ENCODE measurements at regions not wholly inside any gene's neighbourhood (a gene's known extent, or its start where the extent isn't known, plus 50 kb on each side); places are given as distances from the start of the nearest gene placed in this dataset.

DNA sequence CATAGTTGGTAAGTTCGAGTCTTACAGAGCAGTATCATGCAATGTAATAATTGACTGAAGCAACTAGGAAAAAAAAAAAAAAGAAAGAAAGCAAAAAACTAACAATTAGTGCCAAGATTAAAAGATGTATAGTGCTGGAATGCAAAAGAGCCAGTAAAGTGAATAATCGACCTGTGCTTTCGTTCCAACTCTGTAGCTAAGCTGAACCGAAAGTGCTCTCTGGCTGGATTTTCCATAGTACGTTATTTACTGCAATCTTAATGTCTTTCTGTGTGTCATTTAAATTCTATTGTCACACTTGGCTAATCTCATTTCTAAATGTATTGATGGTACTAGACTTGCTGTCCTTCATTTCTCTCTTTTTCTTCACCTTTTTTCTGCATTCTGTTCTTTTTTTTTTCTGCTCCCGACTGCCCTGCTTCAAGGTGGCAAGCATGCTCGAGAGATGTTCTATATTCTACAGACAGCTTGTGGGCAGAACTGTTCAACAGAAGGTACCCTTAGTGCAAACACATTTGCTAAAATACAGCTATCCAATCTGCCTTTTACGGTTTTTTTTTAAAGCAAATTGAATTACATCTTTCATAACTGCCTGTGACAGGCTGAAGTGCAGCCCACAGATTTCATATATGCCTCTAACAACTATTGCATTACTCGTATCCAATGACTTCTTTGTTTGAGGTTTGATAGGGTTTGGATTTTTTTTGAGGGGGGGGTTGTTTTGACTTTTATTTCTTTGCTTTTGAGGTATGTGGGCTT, 204.2 kb upstream of the MTNR1B start:
- TF ChIP-seq, protein P1, sequence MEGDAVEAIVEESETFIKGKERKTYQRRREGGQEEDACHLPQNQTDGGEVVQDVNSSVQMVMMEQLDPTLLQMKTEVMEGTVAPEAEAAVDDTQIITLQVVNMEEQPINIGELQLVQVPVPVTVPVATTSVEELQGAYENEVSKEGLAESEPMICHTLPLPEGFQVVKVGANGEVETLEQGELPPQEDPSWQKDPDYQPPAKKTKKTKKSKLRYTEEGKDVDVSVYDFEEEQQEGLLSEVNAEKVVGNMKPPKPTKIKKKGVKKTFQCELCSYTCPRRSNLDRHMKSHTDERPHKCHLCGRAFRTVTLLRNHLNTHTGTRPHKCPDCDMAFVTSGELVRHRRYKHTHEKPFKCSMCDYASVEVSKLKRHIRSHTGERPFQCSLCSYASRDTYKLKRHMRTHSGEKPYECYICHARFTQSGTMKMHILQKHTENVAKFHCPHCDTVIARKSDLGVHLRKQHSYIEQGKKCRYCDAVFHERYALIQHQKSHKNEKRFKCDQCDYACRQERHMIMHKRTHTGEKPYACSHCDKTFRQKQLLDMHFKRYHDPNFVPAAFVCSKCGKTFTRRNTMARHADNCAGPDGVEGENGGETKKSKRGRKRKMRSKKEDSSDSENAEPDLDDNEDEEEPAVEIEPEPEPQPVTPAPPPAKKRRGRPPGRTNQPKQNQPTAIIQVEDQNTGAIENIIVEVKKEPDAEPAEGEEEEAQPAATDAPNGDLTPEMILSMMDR (IDR thresholded peaks at IDR 0.05; ENCODE audit: unreplicated experiment) = no peak
- Mint-ChIP-seq H3K36me3 (ENCODE audit: insufficient read depth) (no peaks in the 10 kb centered on the region), H3K4me3 (ENCODE audit: low read depth) (no peak overlapping the region), H3K27me3 (no peaks in the 10 kb centered on the region), H3K27ac (no peak overlapping the region), H3K4me1 (ENCODE audit: low read depth) (no peaks in the 10 kb centered on the region), H3K9me3 (ENCODE audit: low read depth) (no peaks in the 10 kb centered on the region)
- no peak for DNase-seq (ENCODE audit: low spot score, unreplicated experiment)

DNA sequence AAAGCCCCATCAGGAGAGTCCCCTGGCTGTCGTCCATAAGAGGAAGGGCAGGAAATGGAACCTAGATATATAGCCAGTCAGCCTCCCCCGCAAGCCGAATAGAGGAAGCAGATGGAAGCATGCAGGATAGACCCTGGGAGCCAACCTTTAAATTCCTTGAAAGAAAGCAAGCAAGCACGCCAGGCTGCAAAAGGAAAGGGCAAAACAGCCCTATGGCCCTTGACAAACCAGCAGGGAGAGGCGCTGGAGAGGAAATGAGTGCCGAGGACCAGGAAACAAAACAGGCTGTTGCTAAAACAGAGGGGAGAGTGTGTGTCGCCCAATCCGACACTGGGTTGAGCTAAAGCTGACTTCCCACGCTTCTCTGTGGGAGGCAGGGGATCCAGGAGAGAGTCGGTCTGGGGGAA, 203.5 kb upstream of the MTNR1B start:
- H3K27me3 Mint-ChIP-seq = no peaks in the 10 kb centered on the region

DNA sequence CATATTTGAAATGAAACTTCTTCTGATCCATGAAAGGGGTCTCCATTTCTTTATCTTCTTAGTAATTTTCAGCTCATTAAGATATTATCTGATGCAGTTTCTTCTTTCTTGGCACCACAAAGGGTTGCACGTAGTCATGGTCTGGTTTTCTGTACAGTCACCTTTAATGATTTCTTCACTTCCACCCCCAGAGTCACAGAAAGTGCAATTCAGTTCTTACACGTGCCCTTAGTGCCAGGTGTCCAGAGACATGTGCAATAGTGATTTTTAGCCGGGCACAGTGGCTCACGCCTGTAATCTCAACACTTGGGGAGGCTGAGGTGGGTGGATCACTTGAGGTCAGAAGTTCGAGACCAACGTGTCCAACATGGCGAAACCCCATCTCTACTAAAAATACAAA, 202.8 kb upstream of the MTNR1B start:
- Mint-ChIP-seq H3K27ac (no peak overlapping the region), H3K36me3 (ENCODE audit: insufficient read depth) (no peaks in the 10 kb centered on the region), H3K27me3 (no peaks in the 10 kb centered on the region), H3K9me3 (ENCODE audit: low read depth) (no peaks in the 10 kb centered on the region), H3K4me1 (ENCODE audit: low read depth) (no peaks in the 10 kb centered on the region), H3K4me3 (ENCODE audit: low read depth) (no peak overlapping the region)
- TF ChIP-seq, protein P1 (IDR thresholded peaks at IDR 0.05; ENCODE audit: unreplicated experiment) = no peak
- no peak for DNase-seq (ENCODE audit: low spot score, unreplicated experiment)

More for the DNA sequence above, 203.5 kb upstream of the MTNR1B start:
- H3K27ac Mint-ChIP-seq = no peak overlapping the region
- H3K4me1 Mint-ChIP-seq (ENCODE audit: low read depth) = no peaks in the 10 kb centered on the region
- no peak overlapping the region for H3K4me3 Mint-ChIP-seq (ENCODE audit: low read depth)
- H3K9me3 Mint-ChIP-seq (ENCODE audit: low read depth) = no peaks in the 10 kb centered on the region
- no peaks in the 10 kb centered on the region for H3K36me3 Mint-ChIP-seq (ENCODE audit: insufficient read depth)
- DNase-seq (ENCODE audit: low spot score, unreplicated experiment) = no peak
- TF ChIP-seq, protein P1 (IDR thresholded peaks at IDR 0.05; ENCODE audit: unreplicated experiment) = no peak

DNA sequence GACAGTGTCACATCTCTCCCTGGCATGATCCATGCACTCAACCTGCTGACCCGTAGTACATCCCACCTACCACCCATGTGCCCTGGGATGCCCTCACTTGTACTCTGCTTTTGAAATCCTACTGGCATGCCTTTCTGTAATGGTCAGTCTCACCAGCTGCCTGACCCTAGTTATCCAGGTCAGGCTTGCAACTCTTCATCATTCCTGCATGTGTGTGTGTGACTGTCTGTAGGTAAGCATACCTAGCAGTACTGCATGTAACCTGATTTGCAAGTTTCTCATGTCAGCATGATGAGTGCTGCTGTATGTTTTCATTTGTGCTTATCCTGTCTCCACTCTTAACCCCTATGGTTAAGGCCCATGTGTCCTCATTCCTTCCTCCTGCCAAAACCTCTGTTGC, 202.0 kb upstream of the MTNR1B start:
- H3K4me3 Mint-ChIP-seq (ENCODE audit: low read depth) = no peak overlapping the region
- no peaks in the 10 kb centered on the region for H3K27me3 Mint-ChIP-seq
- no peaks in the 10 kb centered on the region for H3K4me1 Mint-ChIP-seq (ENCODE audit: low read depth)
- no peak for DNase-seq (ENCODE audit: low spot score, unreplicated experiment)
- no peaks in the 10 kb centered on the region for H3K36me3 Mint-ChIP-seq (ENCODE audit: insufficient read depth)
- TF ChIP-seq, protein P1 (IDR thresholded peaks at IDR 0.05; ENCODE audit: unreplicated experiment) = no peak
- H3K9me3 Mint-ChIP-seq (ENCODE audit: low read depth) = no peaks in the 10 kb centered on the region
- no peak overlapping the region for H3K27ac Mint-ChIP-seq

DNA sequence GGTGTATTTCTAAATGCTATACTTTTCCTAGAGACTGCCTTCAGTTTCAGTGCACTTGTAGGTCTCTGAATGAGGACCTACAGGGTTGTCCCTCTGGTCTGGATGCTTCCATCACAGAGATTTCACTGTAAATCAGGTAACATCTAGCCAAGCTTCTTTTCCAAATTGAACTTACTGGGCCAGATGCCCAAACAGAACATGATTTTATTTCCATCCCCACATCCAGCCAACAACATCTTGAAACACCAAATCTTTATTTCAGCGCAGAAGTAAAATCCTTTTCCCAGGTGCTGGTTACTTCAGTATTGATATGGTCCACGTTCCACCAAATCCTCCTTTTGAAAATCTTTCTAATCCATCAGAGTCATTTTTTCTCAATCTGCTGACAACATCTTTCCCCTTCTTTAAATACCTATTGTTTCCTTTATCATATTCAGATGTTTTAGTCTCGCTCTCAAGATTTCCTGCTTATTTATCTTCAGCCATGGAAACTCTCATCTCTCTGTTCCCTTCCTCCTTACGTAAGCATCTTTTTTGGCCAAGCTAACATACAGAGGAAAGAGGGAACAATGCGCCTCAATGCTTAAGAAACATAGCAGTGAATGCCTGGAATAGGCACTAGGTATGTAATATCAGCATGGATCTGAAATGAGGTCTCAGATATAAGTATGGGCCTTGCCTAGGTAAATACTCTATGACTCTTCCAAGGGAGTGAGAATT, 201.2 kb upstream of the MTNR1B start:
- H3K4me3 Mint-ChIP-seq (ENCODE audit: low read depth) = no peak overlapping the region

More for the DNA sequence above, 201.2 kb upstream of the MTNR1B start:
- Mint-ChIP-seq H3K4me1 (ENCODE audit: low read depth) (no peaks in the 10 kb centered on the region), H3K27me3 (no peaks in the 10 kb centered on the region), H3K27ac (no peak overlapping the region), H3K9me3 (ENCODE audit: low read depth) (no peaks in the 10 kb centered on the region), H3K36me3 (ENCODE audit: insufficient read depth) (no peaks in the 10 kb centered on the region)
- DNase-seq (ENCODE audit: low spot score, unreplicated experiment) = no peak
- TF ChIP-seq, protein P1 (IDR thresholded peaks at IDR 0.05; ENCODE audit: unreplicated experiment) = no peak

Data from progenitor cell of endocrine pancreas (in vitro differentiated cells).